NCI-H524 treated with DMSO at 0.1 percent for 48 hours (cell line): ENCODE measurements at regions not wholly inside any gene's neighbourhood (a gene's known extent, or its start where the extent isn't known, plus 50 kb on each side); places are given as distances from the start of the nearest gene placed in this dataset.

Experiments used
- DNase-seq: peaks from one replicate; lab custom pipeline; 2025; lab: John Stamatoyannopoulos, UW

GRCh38 chr14:61893371-61893940 lies 131.2 kb downstream of the SNAPC1 start:
- DNase-seq: no peak

- peak; percentile 97 for DNase-seq
These were observed 132.3 kb downstream of the SNAPC1 start for GRCh38 chr14:61894452-61895077.

GRCh38 chr14:61897300-61897699 lies 135.1 kb downstream of the SNAPC1 start:
- DNase-seq: no peak

- no peak for DNase-seq
These were observed 136.3 kb downstream of the SNAPC1 start for GRCh38 chr14:61898568-61898967.

GRCh38 chr14:61899497-61899896 lies 137.3 kb downstream of the SNAPC1 start:
- DNase-seq: no peak

- DNase-seq: no peak
These were observed 142.7 kb downstream of the SNAPC1 start for GRCh38 chr14:61904946-61905345.

GRCh38 chr14:61911574-61911973 lies 149.4 kb downstream of the SNAPC1 start:
- DNase-seq: no peak

- no peak for DNase-seq
These were observed 156.8 kb downstream of the SNAPC1 start for GRCh38 chr14:61918998-61919397.

GRCh38 chr14:61923348-61923747 lies 161.1 kb downstream of the SNAPC1 start:
- DNase-seq: no peak

- DNase-seq: peak; percentile 73
These were observed 162.8 kb downstream of the SNAPC1 start for GRCh38 chr14:61925043-61925442.

GRCh38 chr14:61925732-61926435 lies 163.7 kb downstream of the SNAPC1 start:
- no peak for DNase-seq

GRCh38 chr14:61927060-61927459 lies 164.8 kb downstream of the SNAPC1 start:
- DNase-seq: no peak

- no peak for DNase-seq
These were observed 165.3 kb downstream of the SNAPC1 start for GRCh38 chr14:61927520-61927919.

- DNase-seq: no peak
These were observed 166.1 kb downstream of the SNAPC1 start for GRCh38 chr14:61928300-61928699.

GRCh38 chr14:61928701-61929100 lies 166.5 kb downstream of the SNAPC1 start:
- no peak for DNase-seq

GRCh38 chr14:61929651-61930050 lies 167.4 kb downstream of the SNAPC1 start:
- DNase-seq: no peak

GRCh38 chr14:61930101-61930857 lies 168.1 kb downstream of the SNAPC1 start:
- peak; percentile 100 for DNase-seq

- DNase-seq: no peak
These were observed 170.8 kb downstream of the SNAPC1 start for GRCh38 chr14:61932974-61933373.

- DNase-seq: no peak
These were observed 172.2 kb downstream of the SNAPC1 start for GRCh38 chr14:61934385-61934784.

GRCh38 chr14:61939776-61940175 lies 177.6 kb downstream of the SNAPC1 start:
- DNase-seq: no peak

- DNase-seq: no peak
These were observed 178.6 kb downstream of the SNAPC1 start for GRCh38 chr14:61940666-61941420.
